Glutamatergic neuron (in vitro differentiated cells): ENCODE measurements at regions not wholly inside any gene's neighbourhood (a gene's known extent, or its start where the extent isn't known, plus 50 kb on each side); places are given as distances from the start of the nearest gene placed in this dataset.

Experiments used
- DNase-seq: peaks from one replicate; pipeline ENCODE4 v3.0.0; 2022
- H3K27ac Mint-ChIP-seq: one replicate; pipeline ENCODE4 v1.8.0; 2020; ENCODE audit warnings: mild to moderate bottlenecking, mixed read lengths, inconsistent platforms; ENCODE audit not compliant: unreplicated experiment
- H3K27me3 Mint-ChIP-seq: one replicate; pipeline ENCODE4 v1.8.0; 2020; ENCODE audit warnings: mild to moderate bottlenecking, moderate library complexity, mixed read lengths, inconsistent platforms; ENCODE audit not compliant: unreplicated experiment
- H3K36me3 Mint-ChIP-seq: one replicate; pipeline ENCODE4 v1.8.0; 2020; ENCODE audit warnings: mild to moderate bottlenecking, mixed read lengths, inconsistent platforms; ENCODE audit not compliant: unreplicated experiment
- H3K4me1 Mint-ChIP-seq: one replicate; pipeline ENCODE4 v1.8.0; 2020; ENCODE audit warnings: mild to moderate bottlenecking, low read depth, mixed read lengths, inconsistent platforms; ENCODE audit not compliant: unreplicated experiment
- H3K4me3 Mint-ChIP-seq: one replicate; pipeline ENCODE4 v1.8.0; 2020; ENCODE audit warnings: mild to moderate bottlenecking, mixed read lengths, inconsistent platforms; ENCODE audit not compliant: unreplicated experiment
- H3K9me3 Mint-ChIP-seq: one replicate; pipeline ENCODE4 v1.8.0; 2020; ENCODE audit warnings: mild to moderate bottlenecking, moderate library complexity, mixed read lengths, inconsistent platforms; ENCODE audit not compliant: unreplicated experiment
- TF ChIP-seq, protein P1 (sequence below): fragments of 200-600 bp; sonication (generic); IDR thresholded peaks from one replicate; pipeline ENCODE4 v1.5.0; 2021; ENCODE audit not compliant: partially characterized antibody, unreplicated experiment

DNA sequence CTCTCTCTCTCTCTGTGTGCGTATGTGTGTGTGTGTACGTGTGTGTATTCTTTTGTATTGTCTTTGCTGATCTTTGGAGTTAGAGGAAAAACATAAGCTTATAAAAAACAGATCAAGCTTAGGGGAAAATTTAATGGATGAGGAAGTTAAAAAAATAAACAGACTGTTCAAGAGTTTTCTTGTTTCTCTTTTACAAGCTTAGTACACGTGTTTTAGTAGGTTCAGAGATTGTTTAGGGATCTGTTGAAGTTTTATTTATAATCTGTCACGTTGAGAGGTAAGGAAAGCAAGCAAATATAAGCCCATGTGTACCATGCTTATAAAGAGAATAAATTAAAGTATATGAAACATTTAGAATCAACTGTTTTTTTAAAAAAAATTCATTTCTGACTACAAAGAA, 1470.3 kb upstream of the NUDT12 start:
- peaks cover 5% of the 10 kb centered on the region for H3K9me3 Mint-ChIP-seq
- H3K27me3 Mint-ChIP-seq, result no peaks in the 10 kb centered on the region
- no peak overlapping the region for H3K27ac Mint-ChIP-seq
- H3K4me1 Mint-ChIP-seq, result peaks cover 1% of the 10 kb centered on the region
- no peak for DNase-seq
- peaks cover 7% of the 10 kb centered on the region for H3K36me3 Mint-ChIP-seq
- TF ChIP-seq, protein P1, sequence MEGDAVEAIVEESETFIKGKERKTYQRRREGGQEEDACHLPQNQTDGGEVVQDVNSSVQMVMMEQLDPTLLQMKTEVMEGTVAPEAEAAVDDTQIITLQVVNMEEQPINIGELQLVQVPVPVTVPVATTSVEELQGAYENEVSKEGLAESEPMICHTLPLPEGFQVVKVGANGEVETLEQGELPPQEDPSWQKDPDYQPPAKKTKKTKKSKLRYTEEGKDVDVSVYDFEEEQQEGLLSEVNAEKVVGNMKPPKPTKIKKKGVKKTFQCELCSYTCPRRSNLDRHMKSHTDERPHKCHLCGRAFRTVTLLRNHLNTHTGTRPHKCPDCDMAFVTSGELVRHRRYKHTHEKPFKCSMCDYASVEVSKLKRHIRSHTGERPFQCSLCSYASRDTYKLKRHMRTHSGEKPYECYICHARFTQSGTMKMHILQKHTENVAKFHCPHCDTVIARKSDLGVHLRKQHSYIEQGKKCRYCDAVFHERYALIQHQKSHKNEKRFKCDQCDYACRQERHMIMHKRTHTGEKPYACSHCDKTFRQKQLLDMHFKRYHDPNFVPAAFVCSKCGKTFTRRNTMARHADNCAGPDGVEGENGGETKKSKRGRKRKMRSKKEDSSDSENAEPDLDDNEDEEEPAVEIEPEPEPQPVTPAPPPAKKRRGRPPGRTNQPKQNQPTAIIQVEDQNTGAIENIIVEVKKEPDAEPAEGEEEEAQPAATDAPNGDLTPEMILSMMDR, result no peak
- H3K4me3 Mint-ChIP-seq, result no peak overlapping the region

DNA sequence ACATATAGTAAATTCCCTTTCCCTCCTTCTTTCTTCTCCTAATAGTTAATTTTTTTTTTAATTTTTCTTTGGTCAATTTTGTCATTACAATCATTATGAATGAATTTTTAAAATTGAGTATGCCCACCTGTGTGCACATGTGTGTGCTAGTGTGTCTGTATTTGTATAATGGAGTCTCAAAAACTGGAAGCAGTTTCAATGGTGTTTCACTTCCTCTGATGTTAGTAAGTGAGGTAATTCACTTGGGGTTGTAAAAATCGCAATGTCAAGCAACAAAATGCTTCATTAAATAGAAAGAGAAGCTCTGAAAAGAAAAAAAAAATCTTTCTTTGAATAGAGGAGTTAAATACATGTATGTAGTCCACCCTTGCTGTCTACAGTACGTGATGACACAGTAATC, 1467.6 kb upstream of the NUDT12 start:
- Mint-ChIP-seq H3K36me3 (no peaks in the 10 kb centered on the region), H3K27ac (no peak overlapping the region), H3K4me3 (no peak overlapping the region), H3K27me3 (no peaks in the 10 kb centered on the region), H3K9me3 (no peaks in the 10 kb centered on the region), H3K4me1 (peaks cover 1% of the 10 kb centered on the region)
- TF ChIP-seq, protein P1, result no peak
- no peak for DNase-seq

DNA sequence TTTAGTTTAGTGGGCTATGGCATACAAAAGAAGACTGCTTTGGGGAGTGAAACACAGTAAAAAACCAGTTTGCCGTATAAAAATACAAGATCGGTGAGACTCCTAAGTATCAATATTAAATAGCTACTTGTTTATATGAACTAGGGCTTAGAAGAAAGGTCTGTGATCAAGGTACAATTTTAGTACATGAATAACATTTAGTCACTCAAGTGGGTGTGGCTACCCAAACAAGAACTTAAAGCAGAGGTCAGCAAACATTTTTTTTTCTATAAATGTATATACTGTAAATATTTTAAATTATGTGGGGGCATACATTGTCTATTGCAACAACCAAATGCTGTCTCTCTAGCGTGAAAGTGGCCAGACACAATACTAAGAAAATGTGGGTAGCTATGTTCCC, 1452.5 kb upstream of the NUDT12 start:
- no peaks in the 10 kb centered on the region for H3K27me3 Mint-ChIP-seq
- H3K9me3 Mint-ChIP-seq, result no peaks in the 10 kb centered on the region
- H3K27ac Mint-ChIP-seq, result no peak overlapping the region
- DNase-seq, result no peak
- no peaks in the 10 kb centered on the region for H3K4me1 Mint-ChIP-seq
- H3K36me3 Mint-ChIP-seq, result no peaks in the 10 kb centered on the region
- TF ChIP-seq, protein P1, result no peak
- H3K4me3 Mint-ChIP-seq, result no peak overlapping the region

DNA sequence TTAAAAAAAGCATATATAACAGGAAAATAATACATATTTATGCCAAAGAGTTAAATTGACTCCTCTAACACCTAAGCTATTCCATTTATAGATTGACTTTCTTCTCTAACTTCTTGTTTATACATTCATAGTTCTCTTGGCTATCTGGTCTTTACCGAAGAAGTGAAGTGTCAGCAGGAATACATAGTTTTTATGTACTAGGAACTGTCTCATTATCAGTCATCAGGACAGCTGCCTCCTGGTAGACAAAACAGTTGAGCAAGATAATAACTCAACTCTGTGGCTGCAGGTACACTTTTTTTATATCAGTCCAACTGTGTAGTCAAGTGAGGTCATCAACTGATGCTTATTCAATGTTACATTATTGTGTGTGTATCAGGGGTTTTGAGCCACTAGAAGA, 1436.0 kb upstream of the NUDT12 start:
- DNase-seq, result no peak
- H3K4me3 Mint-ChIP-seq, result no peak overlapping the region
- no peaks in the 10 kb centered on the region for H3K36me3 Mint-ChIP-seq
- H3K27ac Mint-ChIP-seq, result no peak overlapping the region
- no peaks in the 10 kb centered on the region for H3K4me1 Mint-ChIP-seq
- TF ChIP-seq, protein P1, result no peak
- H3K27me3 Mint-ChIP-seq, result no peaks in the 10 kb centered on the region
- H3K9me3 Mint-ChIP-seq, result no peaks in the 10 kb centered on the region

DNA sequence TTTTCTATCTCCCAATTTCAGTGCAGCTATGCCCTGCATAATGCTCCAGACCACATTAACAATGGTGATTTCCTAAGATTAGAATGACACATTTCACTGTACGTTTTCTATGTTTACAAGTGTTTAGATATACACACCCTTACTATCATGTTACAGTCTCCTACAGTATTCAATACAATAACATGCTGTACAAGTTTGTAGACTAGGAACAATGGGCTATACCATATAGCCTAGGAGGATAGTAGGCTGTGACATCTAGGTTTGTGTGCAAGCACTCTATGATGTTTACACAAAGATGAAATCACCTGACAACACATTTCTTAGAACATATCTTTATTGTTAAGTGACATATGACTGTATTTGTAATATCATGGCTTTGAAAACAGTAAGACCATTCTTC, 1435.6 kb upstream of the NUDT12 start:
- Mint-ChIP-seq H3K9me3 (no peaks in the 10 kb centered on the region), H3K4me1 (no peaks in the 10 kb centered on the region), H3K4me3 (no peak overlapping the region), H3K36me3 (no peaks in the 10 kb centered on the region), H3K27ac (no peak overlapping the region), H3K27me3 (no peaks in the 10 kb centered on the region)
- DNase-seq, result no peak
- TF ChIP-seq, protein P1, result no peak
